Omental fat pad (tissue), 3 donors: ENCODE measurements at regions not wholly inside any gene's neighbourhood (a gene's known extent, or its start where the extent isn't known, plus 50 kb on each side); places are given as distances from the start of the nearest gene placed in this dataset.

Experiments
- ATAC-seq: fragments of 150-250 bp; one replicate; pipeline ENCODE4 v1.9.1; 2016; ENCODE audit warnings: mild to moderate bottlenecking, moderate library complexity; ENCODE audit not compliant: low FRiP score
- DNase-seq: peaks from one replicate; pipeline ENCODE4 v3.0.0-alpha.2; 2019; ENCODE audit warnings: low spot score
- TF ChIP-seq, protein P1 (sequence below), 3 donors: fragments of 450-650 bp; IDR thresholded peaks; one replicate each; pipeline ENCODE4 v1.5.1; 2016 to 2017; ENCODE audit warnings: antibody characterized with exemption in 3 of 3, mild to moderate bottlenecking in 3 of 3, moderate library complexity in 2 of 3

GRCh38 chr12:97923546-97923945 is 460.9 kb downstream of the RMST start:
- no peak for ATAC-seq
- no peak for DNase-seq
- TF ChIP-seq, protein P1, sequence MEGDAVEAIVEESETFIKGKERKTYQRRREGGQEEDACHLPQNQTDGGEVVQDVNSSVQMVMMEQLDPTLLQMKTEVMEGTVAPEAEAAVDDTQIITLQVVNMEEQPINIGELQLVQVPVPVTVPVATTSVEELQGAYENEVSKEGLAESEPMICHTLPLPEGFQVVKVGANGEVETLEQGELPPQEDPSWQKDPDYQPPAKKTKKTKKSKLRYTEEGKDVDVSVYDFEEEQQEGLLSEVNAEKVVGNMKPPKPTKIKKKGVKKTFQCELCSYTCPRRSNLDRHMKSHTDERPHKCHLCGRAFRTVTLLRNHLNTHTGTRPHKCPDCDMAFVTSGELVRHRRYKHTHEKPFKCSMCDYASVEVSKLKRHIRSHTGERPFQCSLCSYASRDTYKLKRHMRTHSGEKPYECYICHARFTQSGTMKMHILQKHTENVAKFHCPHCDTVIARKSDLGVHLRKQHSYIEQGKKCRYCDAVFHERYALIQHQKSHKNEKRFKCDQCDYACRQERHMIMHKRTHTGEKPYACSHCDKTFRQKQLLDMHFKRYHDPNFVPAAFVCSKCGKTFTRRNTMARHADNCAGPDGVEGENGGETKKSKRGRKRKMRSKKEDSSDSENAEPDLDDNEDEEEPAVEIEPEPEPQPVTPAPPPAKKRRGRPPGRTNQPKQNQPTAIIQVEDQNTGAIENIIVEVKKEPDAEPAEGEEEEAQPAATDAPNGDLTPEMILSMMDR (IDR thresholded peaks at IDR 0.05): no peak

- ATAC-seq (no peak), DNase-seq (no peak)
- TF ChIP-seq, protein P1 (IDR thresholded peaks at IDR 0.05): no peak
Observed at GRCh38 chr12:97924122-97924521, 461.5 kb downstream of the RMST start.

DNA sequence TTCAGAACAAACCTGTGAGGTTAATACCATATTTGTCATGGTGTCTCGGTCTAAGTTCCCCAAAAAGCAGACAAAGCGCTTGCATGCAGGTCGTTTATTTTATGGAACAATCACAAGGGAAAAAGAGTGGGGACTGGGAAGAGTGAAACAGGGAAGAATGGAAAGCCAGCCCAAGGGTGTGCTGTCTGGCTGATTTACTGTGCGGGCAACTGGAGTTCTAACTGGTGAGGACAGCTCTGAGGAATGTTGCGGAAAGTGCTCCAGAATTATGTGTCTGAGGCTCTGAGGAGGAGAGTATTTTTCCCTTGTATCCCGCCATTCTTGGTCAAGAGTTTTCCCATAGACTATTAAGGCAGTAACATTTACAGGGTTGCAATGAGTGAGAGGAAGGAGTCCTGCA is 465.4 kb downstream of the RMST start:
- no peak for DNase-seq
- no peak for ATAC-seq
- TF ChIP-seq, protein P1 (IDR thresholded peaks at IDR 0.05): no peak

- ATAC-seq: no peak
- no peak for DNase-seq
- TF ChIP-seq, protein P1 (IDR thresholded peaks at IDR 0.05): no peak
Observed at GRCh38 chr12:97936165-97936564, 473.6 kb downstream of the RMST start.

GRCh38 chr12:97938031-97938430 is 475.4 kb downstream of the RMST start:
- TF ChIP-seq, protein P1 (IDR thresholded peaks at IDR 0.05): no peak
- DNase-seq (no peak), ATAC-seq (no peak)

DNA sequence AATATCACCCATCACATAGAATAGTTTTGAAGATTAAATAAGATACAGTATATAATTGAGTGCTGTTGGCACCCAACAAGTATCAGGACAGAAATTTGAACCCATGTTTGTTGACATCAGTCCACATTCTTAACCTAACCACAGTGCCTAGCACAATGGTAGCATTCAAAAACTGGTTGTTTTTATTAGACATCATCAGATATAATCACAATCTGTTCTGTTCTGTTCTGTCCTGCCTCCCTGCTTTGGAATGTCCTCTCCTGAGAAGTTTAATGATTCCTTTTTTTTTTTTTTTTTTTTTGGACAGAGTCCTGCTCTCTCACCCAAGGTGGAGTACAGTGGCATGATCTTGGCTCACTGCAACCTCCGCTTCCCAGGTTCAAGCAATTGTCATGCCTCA is 476.6 kb downstream of the RMST start:
- ATAC-seq: no peak
- DNase-seq: no peak
- TF ChIP-seq, protein P1 (IDR thresholded peaks at IDR 0.05): no peak

DNA sequence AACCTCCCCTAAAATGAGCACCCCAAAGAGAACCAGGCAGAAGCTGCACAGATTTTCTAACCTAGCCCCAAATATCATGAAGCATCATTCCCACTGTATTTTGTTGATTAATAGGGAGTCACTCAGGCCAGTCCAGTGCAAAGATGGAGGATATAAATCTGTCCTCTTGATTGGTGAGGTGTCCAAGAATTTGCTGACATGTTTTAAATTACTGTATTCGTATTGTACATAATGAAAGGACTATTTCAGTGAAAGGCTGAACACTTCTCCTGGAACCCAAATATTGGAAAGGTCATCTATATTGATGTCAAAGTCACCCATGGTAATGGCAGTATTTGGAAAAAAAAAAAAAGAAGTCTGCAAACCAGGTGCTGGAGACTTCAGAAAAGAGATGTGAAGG is 477.5 kb downstream of the RMST start:
- no peak for ATAC-seq
- DNase-seq: no peak
- TF ChIP-seq, protein P1 (IDR thresholded peaks at IDR 0.05): no peak
